Neural progenitor cell (in vitro differentiated cells): ENCODE measurements at regions not wholly inside any gene's neighbourhood (a gene's known extent, or its start where the extent isn't known, plus 50 kb on each side); places are given as distances from the start of the nearest gene placed in this dataset.

Experiments used
- CTCF ChIP-seq: fragments of 200-600 bp; sonication (generic); IDR thresholded peaks from 2 replicates; pipeline ENCODE4 v1.5.1; 2017; ENCODE audit warnings: antibody characterized with exemption, mild to moderate bottlenecking
- EZH2phosphoT487 ChIP-seq: fragments of 200-600 bp; sonication (generic); IDR thresholded peaks from 2 replicates; pipeline ENCODE4 v1.6.1; 2017; ENCODE audit warnings: antibody characterized with exemption

GRCh38 chr2:220433131-220433530, 805.7 kb downstream of the SLC4A3 start:
- TF ChIP-seq CTCF (no peak), EZH2phosphoT487 (no peak)
